GM10266 (cell line): ENCODE measurements at regions not wholly inside any gene's neighbourhood (a gene's known extent, or its start where the extent isn't known, plus 50 kb on each side); places are given as distances from the start of the nearest gene placed in this dataset.
"Not testable (repeated sequence)": the region's sequence is repeated elsewhere in the genome, so short reads cannot be mapped to it uniquely, and the experiment has no call there.

Experiments
- DNase-seq: peaks from one replicate; pipeline ENCODE4 v3.0.0; 2012; ENCODE audit errors: extremely low spot score
- TF ChIP-seq, protein P1 (sequence below): IDR thresholded peaks from 2 replicates; pipeline ENCODE4 v1.5.1; 2012; ENCODE audit warnings: mild to moderate bottlenecking, low read depth; ENCODE audit not compliant: control insufficient read depth, insufficient read depth; ENCODE audit errors: missing control alignments

DNA sequence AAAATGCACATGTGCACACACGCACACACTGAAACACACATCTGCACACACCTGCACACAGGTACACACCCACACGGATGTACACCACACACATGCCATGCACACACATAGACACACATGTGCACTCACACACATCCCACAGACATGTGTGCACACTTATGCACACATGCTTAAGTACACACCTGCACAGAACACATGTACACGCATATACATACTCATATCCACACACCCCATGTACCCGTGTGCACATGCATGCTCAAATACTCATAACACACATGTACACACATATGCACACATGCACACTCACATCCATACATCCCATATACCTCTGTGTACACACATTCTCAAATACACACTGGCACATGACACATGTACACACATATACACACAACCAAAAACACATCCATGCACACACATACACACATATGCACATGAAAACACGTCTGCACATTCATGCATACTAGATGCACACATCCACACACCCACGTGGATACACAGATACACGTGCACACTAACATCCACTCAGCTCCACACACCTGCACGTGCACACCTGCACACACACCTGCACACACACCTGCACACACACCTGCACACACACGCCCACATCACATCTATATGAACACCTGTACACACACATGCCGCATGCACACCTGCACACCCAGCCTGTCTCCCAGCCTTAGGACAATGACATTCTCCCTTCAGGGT, 336.7 kb downstream of the ADGRD1 start:
- no peak for DNase-seq
- TF ChIP-seq, protein P1, sequence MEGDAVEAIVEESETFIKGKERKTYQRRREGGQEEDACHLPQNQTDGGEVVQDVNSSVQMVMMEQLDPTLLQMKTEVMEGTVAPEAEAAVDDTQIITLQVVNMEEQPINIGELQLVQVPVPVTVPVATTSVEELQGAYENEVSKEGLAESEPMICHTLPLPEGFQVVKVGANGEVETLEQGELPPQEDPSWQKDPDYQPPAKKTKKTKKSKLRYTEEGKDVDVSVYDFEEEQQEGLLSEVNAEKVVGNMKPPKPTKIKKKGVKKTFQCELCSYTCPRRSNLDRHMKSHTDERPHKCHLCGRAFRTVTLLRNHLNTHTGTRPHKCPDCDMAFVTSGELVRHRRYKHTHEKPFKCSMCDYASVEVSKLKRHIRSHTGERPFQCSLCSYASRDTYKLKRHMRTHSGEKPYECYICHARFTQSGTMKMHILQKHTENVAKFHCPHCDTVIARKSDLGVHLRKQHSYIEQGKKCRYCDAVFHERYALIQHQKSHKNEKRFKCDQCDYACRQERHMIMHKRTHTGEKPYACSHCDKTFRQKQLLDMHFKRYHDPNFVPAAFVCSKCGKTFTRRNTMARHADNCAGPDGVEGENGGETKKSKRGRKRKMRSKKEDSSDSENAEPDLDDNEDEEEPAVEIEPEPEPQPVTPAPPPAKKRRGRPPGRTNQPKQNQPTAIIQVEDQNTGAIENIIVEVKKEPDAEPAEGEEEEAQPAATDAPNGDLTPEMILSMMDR = no peak

DNA sequence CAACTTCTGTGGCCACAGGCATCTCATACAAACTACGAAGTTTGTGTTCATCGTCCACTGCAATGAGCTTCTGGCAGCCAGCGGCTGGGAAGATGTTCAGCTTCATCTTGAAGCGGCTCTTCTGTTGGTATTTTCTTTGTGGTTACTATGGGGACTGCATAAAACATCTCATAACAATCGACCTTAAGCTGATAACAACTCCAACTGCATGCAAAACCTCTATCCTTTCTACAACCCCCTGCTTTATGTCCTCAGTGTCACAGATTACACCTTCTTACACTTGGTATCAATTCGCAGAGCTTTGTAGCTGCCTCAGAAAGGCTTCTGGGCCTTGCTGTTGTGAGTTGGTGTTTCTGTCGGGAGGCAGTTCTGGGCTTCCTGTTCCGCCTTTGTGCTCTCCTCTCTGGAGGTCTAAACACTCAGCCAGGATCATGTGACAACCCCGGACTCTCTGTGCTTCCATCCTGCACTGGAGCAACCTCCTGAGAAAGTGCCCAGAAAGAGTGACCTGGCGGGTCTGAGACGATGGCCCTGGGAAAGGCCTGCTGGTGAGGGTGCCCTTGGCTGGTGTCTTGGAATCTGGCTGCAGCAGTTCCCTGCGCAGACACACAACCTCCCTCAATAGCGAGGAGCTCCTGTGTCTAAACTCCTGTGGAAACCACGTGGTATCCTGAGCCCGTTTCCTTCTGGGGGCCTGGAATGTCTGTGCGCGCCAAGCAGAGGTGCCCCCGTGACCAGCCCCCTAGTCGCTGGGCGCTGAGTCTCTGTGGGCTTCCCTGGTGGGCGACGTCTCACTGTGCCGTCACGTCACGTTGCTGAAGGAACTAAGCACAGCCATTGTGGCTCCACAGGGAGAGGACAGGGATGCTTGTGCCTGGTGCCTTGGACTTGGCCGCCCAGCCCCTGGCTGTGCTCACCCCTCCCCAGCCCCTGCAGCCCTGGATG, 339.6 kb downstream of the ADGRD1 start:
- not testable (repeated sequence) for DNase-seq

DNA sequence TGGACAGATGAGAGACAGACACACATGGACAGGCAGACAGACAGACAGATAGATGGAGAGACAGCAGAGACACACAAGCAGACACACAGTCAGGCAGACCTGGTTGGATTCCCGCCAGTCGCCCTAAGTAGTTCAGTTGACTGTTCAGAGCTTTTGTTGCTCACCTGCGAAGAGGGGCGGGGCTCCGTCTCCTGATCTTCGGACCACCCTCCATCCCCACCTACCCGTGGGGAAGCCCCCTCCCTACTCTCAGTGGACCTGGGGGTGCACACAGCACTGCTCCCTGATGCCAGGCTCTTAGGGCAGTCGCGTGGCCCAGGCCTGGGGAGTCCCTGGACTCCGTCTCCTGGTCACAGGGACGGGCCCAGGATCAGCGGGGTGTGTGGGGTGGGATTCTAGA, 341.0 kb downstream of the ADGRD1 start:
- not testable (repeated sequence) for DNase-seq

DNA sequence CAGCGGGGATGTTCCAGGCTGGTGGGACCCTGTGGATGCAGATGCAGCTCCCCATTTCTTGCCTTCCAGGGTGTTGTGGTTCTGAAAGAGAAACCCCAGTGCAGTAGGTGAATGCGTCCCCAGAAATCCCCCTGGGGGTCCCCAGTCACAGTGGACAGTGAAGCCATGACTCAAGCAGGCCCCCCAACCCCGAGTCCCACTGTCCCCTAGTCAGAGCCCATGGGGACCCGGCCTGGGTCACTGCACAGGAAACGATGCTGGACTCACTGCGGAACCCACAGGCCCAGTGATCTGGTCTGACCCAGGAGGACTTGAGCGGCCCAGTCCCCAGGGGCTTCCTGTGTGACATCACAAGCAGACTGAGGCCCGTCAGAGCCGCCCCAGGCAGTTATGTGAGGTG, 341.4 kb downstream of the ADGRD1 start:
- not testable (repeated sequence) for DNase-seq

DNA sequence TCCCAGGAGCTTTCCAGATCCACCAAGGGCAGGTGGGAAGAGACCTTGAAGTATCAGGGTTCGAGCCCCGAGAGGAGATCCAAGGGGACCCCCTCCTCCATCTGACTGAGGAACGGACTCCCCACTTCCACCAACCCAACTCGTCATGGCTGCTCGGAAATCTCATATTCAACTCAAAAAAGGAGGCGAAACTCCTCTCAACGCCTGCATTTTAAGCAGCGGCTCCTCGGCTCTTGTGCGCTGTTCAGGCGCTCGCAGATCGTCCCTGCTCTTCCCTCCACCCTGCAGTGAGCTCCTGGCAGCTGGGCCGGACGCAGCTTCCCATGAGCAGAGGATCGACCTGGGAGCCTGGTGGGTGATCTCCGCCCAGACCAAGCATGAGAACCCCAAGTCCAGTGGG, 341.9 kb downstream of the ADGRD1 start:
- not testable (repeated sequence) for DNase-seq

DNA sequence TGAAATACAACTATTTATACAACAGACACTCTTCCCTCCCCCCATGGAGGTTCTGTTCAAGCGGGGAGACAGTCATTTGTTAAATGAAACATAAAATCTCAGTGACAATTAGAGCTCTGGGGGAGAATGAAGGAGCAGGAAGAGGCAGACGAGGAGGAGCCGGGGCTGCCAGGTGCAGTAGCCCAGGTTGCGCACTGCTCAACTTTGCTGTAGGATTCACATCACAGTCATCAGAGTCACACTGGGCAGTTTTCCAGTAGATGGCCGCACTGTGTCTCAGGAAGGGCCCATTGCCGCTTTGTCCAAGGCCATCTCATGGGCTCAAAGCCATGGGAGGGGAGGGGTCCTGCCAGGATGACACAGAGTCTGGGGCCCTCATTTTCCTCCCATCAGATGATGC, 342.4 kb downstream of the ADGRD1 start:
- DNase-seq = not testable (repeated sequence)

DNA sequence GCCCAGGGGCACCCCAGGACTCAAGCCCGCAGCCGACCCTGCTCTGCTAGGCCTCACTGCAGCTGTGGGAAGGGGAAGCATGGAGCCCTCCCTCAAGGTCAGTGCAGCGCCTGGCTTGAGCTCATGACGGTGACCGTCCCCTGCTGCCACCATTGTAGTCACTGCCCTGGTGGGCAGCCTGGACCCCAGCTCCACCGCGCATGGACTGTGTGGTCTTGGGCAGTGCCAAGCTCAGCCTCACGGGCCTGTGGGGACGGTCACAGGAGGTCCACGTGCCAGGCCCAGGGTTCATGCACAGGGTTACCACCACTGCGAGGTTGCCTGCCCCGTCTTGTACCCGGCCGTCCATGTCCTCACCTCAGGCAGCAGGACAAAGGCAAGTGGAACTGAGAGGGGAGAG, 342.9 kb downstream of the ADGRD1 start:
- not testable (repeated sequence) for DNase-seq

DNA sequence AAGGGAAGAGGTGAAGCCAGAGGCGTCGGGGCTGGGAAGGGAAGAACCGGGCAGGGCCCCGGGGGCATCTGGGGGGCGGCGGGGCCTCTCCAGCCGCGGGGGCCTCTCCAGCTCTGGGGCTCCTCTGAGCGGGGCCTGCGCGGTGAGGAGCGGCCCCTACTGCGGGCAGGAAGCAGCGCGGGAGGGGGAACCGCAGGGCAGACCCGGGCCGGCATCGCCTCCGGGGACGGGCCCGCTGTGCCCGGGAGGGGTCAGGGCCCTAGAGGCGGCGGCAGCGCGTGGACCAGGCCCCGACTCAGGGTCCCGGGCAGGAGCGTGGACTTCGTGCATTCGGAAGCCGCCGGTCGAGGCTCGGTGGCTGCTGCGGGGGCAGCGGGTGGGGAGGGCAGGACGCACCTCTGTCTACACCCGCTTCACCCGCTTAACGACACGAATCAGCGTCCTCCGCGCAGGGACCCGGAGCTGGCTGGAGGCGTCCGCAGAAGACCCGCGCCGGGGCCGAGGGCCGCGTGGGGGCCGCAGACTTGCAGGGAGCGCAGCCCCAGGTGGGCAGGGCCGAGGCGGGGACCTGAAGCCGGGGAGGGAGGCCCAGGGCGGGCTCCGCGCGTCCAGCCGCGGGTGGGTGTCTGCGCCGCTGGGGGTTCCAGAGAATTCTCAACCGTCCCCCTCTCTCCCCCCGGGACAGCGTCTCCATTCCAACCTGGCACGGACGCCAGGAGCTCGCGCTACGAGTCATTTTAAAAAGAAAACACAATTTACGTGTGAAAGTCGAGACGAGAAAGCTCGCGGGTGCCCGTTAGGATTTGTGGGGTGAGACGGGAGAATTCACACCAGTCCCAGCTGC, 345.0 kb downstream of the ADGRD1 start:
- DNase-seq = not testable (repeated sequence)

DNA sequence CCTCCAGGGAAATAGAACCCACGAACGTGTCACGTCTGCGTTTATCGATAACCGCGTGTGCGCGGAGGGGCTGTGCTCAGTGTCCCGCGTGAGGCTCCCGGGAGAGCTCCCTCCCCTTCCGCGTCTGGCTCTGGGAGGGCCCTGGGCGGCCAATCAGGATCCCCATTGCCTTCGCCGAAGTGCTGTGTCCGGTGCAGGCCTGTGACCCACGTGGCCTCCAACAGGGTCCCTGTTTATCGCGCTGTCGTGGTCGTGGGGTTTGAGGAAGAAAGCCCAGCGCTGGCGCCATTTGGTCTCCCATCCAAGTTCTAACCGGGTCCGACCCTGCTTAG, 345.6 kb downstream of the ADGRD1 start:
- DNase-seq = not testable (repeated sequence)

DNA sequence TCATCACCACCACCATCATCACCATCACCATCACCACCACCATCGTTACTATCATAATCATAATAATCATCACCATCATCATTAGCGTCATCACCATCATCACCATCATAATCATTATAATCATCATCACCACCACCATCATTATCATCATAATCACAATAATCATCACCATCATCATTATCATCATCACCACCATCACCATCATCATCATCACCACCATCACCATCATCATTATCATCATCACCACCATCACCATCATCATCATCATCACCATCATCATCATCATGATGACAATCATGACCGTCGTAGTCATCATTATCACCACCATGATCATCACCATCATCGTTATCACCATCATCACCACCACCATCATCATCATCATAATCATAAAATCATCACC, 349.9 kb downstream of the ADGRD1 start:
- DNase-seq = not testable (repeated sequence)

DNA sequence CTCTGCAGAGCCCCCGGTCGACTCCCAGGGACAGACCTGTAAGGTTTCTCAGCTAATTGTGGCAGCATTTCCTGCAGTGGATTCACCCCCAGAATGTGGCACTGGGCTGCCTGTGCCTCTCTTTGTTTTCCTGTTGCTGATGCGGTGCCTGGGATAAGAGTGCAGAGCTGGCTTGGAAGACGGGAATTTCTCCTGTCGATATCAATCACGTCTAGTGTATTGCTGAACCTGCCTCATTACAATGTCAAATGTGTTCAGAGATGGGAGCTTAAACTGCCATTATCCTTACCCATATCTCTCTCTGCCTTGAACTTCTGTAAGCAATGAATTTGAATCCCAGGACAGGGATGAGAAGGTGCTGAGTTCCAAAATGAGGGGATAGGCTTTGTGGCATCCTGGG, 350.9 kb downstream of the ADGRD1 start:
- not testable (repeated sequence) for DNase-seq

DNA sequence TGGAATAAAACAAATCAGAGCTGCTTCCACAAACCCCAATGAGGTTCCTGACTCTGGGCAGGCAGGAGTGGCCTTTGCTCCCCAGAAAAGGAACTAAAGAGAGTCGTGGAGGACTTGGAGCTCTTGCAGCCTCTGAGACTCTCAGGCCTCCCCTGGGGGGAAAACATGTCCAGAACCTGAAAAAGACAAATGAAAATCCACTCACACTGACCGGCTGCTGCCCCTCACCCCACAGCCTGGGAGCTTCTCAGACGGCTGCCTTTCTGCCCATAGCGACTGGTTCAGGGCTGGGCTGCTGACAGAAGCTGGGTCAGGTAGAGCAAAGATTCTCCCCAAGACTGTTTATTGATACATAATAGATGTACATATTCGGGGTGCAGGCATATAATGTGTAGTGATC, 356.0 kb downstream of the ADGRD1 start:
- no peak for DNase-seq
- TF ChIP-seq, protein P1 = no peak

DNA sequence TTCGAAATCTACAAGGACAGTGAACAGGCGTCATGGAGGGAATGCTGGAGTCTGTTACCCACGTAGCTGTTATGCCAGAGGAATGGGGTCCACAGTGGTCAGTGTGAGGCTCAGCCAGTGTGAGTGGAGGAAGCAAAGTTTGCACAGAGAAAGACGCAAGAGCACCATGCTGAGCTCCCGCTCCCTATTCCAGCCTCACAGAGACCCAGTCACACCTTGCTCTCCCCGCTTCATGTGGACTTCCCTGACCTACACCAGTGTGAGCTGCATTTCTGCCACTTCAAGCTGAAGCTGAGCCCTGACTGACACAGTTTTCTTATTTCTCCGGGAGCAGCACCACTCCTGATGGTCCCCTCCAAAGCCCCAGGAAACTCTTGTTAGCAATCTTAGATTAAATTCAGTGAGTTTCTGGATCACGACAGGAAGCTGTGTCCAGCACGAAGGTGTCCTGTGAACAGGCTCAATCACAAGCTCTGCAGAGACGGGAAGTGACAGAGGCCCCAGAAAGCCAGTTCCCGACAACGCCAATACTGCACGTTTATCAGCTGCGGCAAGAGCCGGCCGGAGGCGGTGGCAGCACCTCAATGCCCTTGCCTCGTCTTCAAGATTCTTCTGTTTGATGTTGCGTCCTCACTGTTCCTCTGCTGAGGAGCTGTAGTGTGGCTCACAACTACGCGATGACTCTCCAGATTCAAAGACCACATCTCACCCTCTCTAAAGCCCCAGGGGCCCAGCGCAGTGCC, 356.7 kb downstream of the ADGRD1 start:
- not testable (repeated sequence) for DNase-seq

DNA sequence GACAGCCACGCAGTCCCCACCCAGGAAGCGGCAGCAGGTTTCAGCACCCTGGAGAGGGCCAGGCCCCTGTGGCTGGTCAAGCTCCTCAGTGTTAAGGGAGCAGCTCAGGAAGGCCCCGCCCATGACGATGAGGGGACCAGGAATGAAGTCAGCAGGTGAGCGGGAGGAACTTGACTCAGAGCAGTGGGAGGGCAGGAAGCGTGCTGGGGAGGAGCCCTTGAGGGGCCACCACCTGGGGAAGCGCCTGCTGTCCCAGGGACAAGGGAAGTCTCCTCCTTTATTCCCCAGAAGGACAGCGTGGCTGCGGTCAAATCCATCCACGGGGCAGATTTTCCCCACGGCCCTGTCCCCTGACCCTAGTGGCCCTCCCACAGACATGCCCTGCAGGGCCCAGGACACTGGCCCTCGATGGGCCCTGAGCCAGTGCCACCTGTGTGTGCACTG, 357.6 kb downstream of the ADGRD1 start:
- not testable (repeated sequence) for DNase-seq
